GM18505 (cell line): ENCODE measurements at regions not wholly inside any gene's neighbourhood (a gene's known extent, or its start where the extent isn't known, plus 50 kb on each side); places are given as distances from the start of the nearest gene placed in this dataset.

Experiments used
- ATAC-seq: cut with Tn5 transposase; IDR thresholded peaks from one replicate; pipeline ENCODE4 v1.9.1; 2021; ENCODE audit not compliant: unreplicated experiment
- POLR2A ChIP-seq: IDR thresholded peaks from 4 replicates; pipeline ENCODE4 v1.6.1; 2011; ENCODE audit warnings: borderline replicate concordance; ENCODE audit not compliant: insufficient read depth, insufficient read length; ENCODE audit errors: extremely low read depth

- TF ChIP-seq POLR2A = no peak
Measured at GRCh38 chr17:14919094-14919493, 346.0 kb downstream of the PMP22 start.

GRCh38 chr17:14918540-14918939, 346.6 kb downstream of the PMP22 start:
- no peak for ATAC-seq
- no peak for TF ChIP-seq POLR2A

More at GRCh38 chr17:14919094-14919493, 346.0 kb downstream of the PMP22 start:
- no peak for ATAC-seq

GRCh38 chr17:14910916-14911315, 354.2 kb downstream of the PMP22 start:
- no peak for ATAC-seq
- TF ChIP-seq POLR2A = no peak

GRCh38 chr17:14904386-14904785, 360.7 kb downstream of the PMP22 start:
- no peak for ATAC-seq
- no peak for TF ChIP-seq POLR2A

- ATAC-seq = no peak
- TF ChIP-seq POLR2A = no peak
Measured at GRCh38 chr17:14903854-14904253, 361.3 kb downstream of the PMP22 start.

- no peak for ATAC-seq
- TF ChIP-seq POLR2A = no peak
Measured at GRCh38 chr17:14902803-14903202, 362.3 kb downstream of the PMP22 start.

- ATAC-seq = no peak
- no peak for TF ChIP-seq POLR2A
Measured at GRCh38 chr17:14902297-14902696, 362.8 kb downstream of the PMP22 start.

GRCh38 chr17:14901376-14901775, 363.8 kb downstream of the PMP22 start:
- no peak for ATAC-seq
- no peak for TF ChIP-seq POLR2A

- TF ChIP-seq POLR2A = no peak
- ATAC-seq = no peak
Measured at GRCh38 chr17:14886200-14886739, 378.9 kb downstream of the PMP22 start.

GRCh38 chr17:14882131-14882530, 383.0 kb downstream of the PMP22 start:
- no peak for TF ChIP-seq POLR2A
- no peak for ATAC-seq

- ATAC-seq = no peak
- TF ChIP-seq POLR2A = no peak
Measured at GRCh38 chr17:14875557-14876412, 389.3 kb downstream of the PMP22 start.

GRCh38 chr17:14873996-14874395, 391.1 kb downstream of the PMP22 start:
- ATAC-seq = no peak

GRCh38 chr17:14873540-14873939, 391.6 kb downstream of the PMP22 start:
- ATAC-seq = no peak
- TF ChIP-seq POLR2A = no peak

More at GRCh38 chr17:14873996-14874395, 391.1 kb downstream of the PMP22 start:
- no peak for TF ChIP-seq POLR2A

- TF ChIP-seq POLR2A = no peak
- ATAC-seq = no peak
Measured at GRCh38 chr17:14871921-14872320, 393.2 kb downstream of the PMP22 start.
